ENCODE measurements at regions not wholly inside any gene's neighbourhood (a gene's known extent, or its start where the extent isn't known, plus 50 kb on each side); places are given as distances from the start of the nearest gene placed in this dataset.

DNA sequence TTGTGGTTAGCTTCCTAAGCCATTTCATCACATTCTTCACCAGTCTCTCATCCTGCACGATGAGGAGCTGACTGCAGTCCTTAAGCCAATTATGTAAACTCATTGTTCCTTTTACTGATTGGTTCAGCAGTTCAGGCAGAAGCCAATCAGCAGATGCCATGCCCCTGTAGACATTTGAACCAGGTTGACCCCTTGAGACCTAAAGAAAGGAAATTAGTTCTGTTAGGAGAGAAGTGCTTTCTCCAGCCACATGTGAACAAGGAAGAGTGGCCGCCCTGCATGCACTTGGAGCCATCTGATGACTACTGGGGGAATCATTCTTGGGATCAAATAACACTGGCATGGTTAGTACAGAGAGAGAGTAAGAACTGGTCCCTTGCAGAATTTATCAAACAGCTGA, 535.2 kb upstream of the ID4 start:
- TF ChIP-seq YY1 (IDR thresholded peaks at IDR 0.05; ENCODE audit: low read depth) = no peak
- TF ChIP-seq, protein P1, sequence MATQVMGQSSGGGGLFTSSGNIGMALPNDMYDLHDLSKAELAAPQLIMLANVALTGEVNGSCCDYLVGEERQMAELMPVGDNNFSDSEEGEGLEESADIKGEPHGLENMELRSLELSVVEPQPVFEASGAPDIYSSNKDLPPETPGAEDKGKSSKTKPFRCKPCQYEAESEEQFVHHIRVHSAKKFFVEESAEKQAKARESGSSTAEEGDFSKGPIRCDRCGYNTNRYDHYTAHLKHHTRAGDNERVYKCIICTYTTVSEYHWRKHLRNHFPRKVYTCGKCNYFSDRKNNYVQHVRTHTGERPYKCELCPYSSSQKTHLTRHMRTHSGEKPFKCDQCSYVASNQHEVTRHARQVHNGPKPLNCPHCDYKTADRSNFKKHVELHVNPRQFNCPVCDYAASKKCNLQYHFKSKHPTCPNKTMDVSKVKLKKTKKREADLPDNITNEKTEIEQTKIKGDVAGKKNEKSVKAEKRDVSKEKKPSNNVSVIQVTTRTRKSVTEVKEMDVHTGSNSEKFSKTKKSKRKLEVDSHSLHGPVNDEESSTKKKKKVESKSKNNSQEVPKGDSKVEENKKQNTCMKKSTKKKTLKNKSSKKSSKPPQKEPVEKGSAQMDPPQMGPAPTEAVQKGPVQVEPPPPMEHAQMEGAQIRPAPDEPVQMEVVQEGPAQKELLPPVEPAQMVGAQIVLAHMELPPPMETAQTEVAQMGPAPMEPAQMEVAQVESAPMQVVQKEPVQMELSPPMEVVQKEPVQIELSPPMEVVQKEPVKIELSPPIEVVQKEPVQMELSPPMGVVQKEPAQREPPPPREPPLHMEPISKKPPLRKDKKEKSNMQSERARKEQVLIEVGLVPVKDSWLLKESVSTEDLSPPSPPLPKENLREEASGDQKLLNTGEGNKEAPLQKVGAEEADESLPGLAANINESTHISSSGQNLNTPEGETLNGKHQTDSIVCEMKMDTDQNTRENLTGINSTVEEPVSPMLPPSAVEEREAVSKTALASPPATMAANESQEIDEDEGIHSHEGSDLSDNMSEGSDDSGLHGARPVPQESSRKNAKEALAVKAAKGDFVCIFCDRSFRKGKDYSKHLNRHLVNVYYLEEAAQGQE (IDR thresholded peaks at IDR 0.05; ENCODE audit: low read depth) = no peak
- TF ChIP-seq EGR1 (IDR thresholded peaks at IDR 0.05) = no peak
- TF ChIP-seq, protein P2, sequence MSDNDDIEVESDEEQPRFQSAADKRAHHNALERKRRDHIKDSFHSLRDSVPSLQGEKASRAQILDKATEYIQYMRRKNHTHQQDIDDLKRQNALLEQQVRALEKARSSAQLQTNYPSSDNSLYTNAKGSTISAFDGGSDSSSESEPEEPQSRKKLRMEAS (IDR thresholded peaks at IDR 0.05) = no peak
- TF ChIP-seq TAF1 (IDR thresholded peaks at IDR 0.05; ENCODE audit: low read depth) = no peak
- no peak for TF ChIP-seq RAD21 (IDR thresholded peaks at IDR 0.05; ENCODE audit: low read depth)
- TF ChIP-seq CEBPB (IDR thresholded peaks at IDR 0.05) = no peak
- TF ChIP-seq NFIC (IDR thresholded peaks at IDR 0.05) = no peak
- no peak for TF ChIP-seq TCF12 (IDR thresholded peaks at IDR 0.05; ENCODE audit: low read depth)
